ENCODE measurements at regions not wholly inside any gene's neighbourhood (a gene's known extent, or its start where the extent isn't known, plus 50 kb on each side); places are given as distances from the start of the nearest gene placed in this dataset.

DNA sequence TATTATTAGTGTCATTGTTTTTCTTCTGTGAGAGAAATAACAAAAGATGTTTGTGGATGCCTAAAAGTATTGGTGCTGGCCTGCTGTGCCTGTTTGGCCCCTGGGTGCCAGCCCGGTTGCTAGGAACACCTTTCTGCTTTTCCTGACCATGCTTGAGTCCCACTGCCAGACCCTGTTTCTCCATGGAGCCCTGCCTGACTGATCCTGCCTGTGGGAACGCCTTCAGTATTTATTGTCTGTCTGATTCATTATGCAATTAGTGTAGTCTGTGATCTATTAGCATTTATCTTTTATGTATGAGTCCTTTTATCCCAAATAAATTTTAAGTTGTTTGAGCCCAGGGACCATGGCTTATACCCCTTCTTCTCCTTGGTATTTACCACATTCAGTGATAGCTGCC lies 98.6 kb upstream of the MPPED2 start:
- H3K9me3 Mint-ChIP-seq, result peaks cover 0 to 23% (median 7%) of the 10 kb centered on the region in 7 donors
- Histone ChIP-seq H3K4me1 (ENCODE audit: control insufficient read depth, insufficient read depth, low read length, poor library complexity, severe bottlenecking) (no peaks in the 10 kb centered on the region), H3K4me3 (ENCODE audit: low read depth, low read length) (no peak overlapping the region), H3K27me3 (ENCODE audit: control insufficient read depth, insufficient read depth, low read length) (no peaks in the 10 kb centered on the region), H3K9me3 (ENCODE audit: control insufficient read depth in 2 of 2, low read length in 2 of 2) (no peaks in the 10 kb centered on the region), H3K36me3 (ENCODE audit: control insufficient read depth, insufficient read depth, low read length) (no peaks in the 10 kb centered on the region), H3K27ac (ENCODE audit: insufficient read depth, low read length, poor library complexity, severe bottlenecking) (no peak overlapping the region)
- no peak overlapping the region for H3K4me3 Mint-ChIP-seq
- no peak overlapping the region for H3K27ac Mint-ChIP-seq
- ATAC-seq (ENCODE audit: low read depth in 2 of 2) (no peak), DNase-seq (no peak)
- no peaks in the 10 kb centered on the region for H3K27me3 Mint-ChIP-seq
- no peaks in the 10 kb centered on the region for H3K4me1 Mint-ChIP-seq
- no peaks in the 10 kb centered on the region for H3K36me3 Mint-ChIP-seq

DNA sequence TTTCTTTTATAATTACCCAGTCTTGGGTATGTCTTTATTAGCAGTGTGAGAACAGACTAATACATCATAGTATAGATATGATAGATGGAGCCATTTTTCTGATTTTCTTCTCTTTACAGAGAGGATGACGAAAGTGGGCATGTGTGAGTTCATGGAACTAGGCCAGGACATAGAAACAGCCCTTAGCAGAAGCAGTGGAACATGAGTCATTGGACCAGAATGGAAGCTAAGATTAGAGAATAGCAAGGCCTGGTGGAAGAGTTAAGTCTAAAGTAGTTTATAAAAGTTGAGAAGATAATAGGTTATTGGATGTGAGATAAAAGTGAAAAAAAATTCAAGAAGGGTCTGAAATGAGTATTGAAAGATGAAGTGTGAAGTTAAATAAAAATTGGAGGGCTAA lies 97.0 kb upstream of the MPPED2 start:
- Mint-ChIP-seq H3K27ac (no peak overlapping the region), H3K27me3 (no peaks in the 10 kb centered on the region), H3K4me3 (peak overlapping the region in 1 of 4 donors; percentile 40), H3K9me3 (peaks cover 0 to 13% (median 4%) of the 10 kb centered on the region in 7 donors), H3K36me3 (no peaks in the 10 kb centered on the region), H3K4me1 (no peaks in the 10 kb centered on the region)
- H3K9me3 ChIP-seq (ENCODE audit: control insufficient read depth in 2 of 2, low read length in 2 of 2), result no peaks in the 10 kb centered on the region
- no peak overlapping the region for H3K27ac ChIP-seq (ENCODE audit: insufficient read depth, low read length, poor library complexity, severe bottlenecking)
- H3K36me3 ChIP-seq (ENCODE audit: control insufficient read depth, insufficient read depth, low read length), result no peaks in the 10 kb centered on the region
- no peak overlapping the region for H3K4me3 ChIP-seq (ENCODE audit: low read depth, low read length)
- no peak for ATAC-seq (ENCODE audit: low read depth in 2 of 2)
- no peak for DNase-seq
- no peaks in the 10 kb centered on the region for H3K27me3 ChIP-seq (ENCODE audit: control insufficient read depth, insufficient read depth, low read length)
- no peaks in the 10 kb centered on the region for H3K4me1 ChIP-seq (ENCODE audit: control insufficient read depth, insufficient read depth, low read length, poor library complexity, severe bottlenecking)

DNA sequence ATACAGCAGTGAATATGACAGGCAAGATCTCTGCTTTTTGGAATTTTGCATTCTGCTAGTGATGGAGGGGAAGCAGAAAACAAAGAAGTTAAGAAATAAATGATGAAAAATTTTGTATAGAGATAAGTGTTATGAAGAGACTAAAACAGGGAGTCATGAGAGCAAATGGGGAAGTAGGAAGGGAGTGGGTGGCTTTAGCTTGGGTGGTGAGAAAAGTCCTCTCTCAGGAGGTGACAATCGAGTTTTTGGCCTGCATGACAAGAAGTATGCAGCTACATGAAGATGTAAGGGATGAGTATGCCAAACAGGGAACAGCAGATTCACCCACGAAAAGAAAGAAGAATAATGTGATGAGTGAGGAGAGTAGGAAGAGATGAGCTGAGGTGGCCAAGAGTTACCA lies 80.7 kb upstream of the MPPED2 start:
- no peaks in the 10 kb centered on the region for H3K36me3 Mint-ChIP-seq
- Histone ChIP-seq H3K4me3 (ENCODE audit: low read depth, low read length) (no peak overlapping the region), H3K27me3 (ENCODE audit: control insufficient read depth, insufficient read depth, low read length) (no peaks in the 10 kb centered on the region), H3K27ac (ENCODE audit: insufficient read depth, low read length, poor library complexity, severe bottlenecking) (no peak overlapping the region), H3K36me3 (ENCODE audit: control insufficient read depth, insufficient read depth, low read length) (no peaks in the 10 kb centered on the region), H3K9me3 (ENCODE audit: control insufficient read depth in 2 of 2, low read length in 2 of 2) (no peaks in the 10 kb centered on the region), H3K4me1 (ENCODE audit: control insufficient read depth, insufficient read depth, low read length, poor library complexity, severe bottlenecking) (no peaks in the 10 kb centered on the region)
- H3K27ac Mint-ChIP-seq, result no peak overlapping the region
- DNase-seq (no peak), ATAC-seq (ENCODE audit: low read depth in 2 of 2) (no peak)
- no peak overlapping the region for H3K4me3 Mint-ChIP-seq
- peaks cover 0 to 18% (median 2%) of the 10 kb centered on the region in 7 donors for H3K9me3 Mint-ChIP-seq
- H3K27me3 Mint-ChIP-seq, result no peaks in the 10 kb centered on the region
- H3K4me1 Mint-ChIP-seq, result no peaks in the 10 kb centered on the region

GRCh38 chr11:30665067-30665466 lies 78.9 kb upstream of the MPPED2 start:
- H3K4me3 Mint-ChIP-seq, result no peak overlapping the region
- H3K27me3 Mint-ChIP-seq, result no peaks in the 10 kb centered on the region

GRCh38 chr11:30653606-30654005 lies 67.5 kb upstream of the MPPED2 start:
- Mint-ChIP-seq H3K4me1 (no peaks in the 10 kb centered on the region), H3K9me3 (peaks cover 0 to 5% (median 4%) of the 10 kb centered on the region in 7 donors), H3K36me3 (no peaks in the 10 kb centered on the region), H3K27ac (no peak overlapping the region), H3K4me3 (no peak overlapping the region), H3K27me3 (no peaks in the 10 kb centered on the region)
- DNase-seq, result no peak
- no peak overlapping the region for H3K27ac ChIP-seq (ENCODE audit: insufficient read depth, low read length, poor library complexity, severe bottlenecking)
- H3K36me3 ChIP-seq (ENCODE audit: control insufficient read depth, insufficient read depth, low read length), result no peaks in the 10 kb centered on the region
- ATAC-seq (ENCODE audit: low read depth in 2 of 2), result no peak
- no peak overlapping the region for H3K4me3 ChIP-seq (ENCODE audit: low read depth, low read length)
- H3K9me3 ChIP-seq (ENCODE audit: control insufficient read depth in 2 of 2, low read length in 2 of 2), result no peaks in the 10 kb centered on the region
- no peaks in the 10 kb centered on the region for H3K27me3 ChIP-seq (ENCODE audit: control insufficient read depth, insufficient read depth, low read length)
- no peaks in the 10 kb centered on the region for H3K4me1 ChIP-seq (ENCODE audit: control insufficient read depth, insufficient read depth, low read length, poor library complexity, severe bottlenecking)

More at GRCh38 chr11:30665067-30665466, 78.9 kb upstream of the MPPED2 start:
- H3K4me1 ChIP-seq (ENCODE audit: control insufficient read depth, insufficient read depth, low read length, poor library complexity, severe bottlenecking), result no peaks in the 10 kb centered on the region
- no peak for ATAC-seq (ENCODE audit: low read depth in 2 of 2)
- no peaks in the 10 kb centered on the region for H3K4me1 Mint-ChIP-seq
- no peak for DNase-seq
- H3K27ac ChIP-seq (ENCODE audit: insufficient read depth, low read length, poor library complexity, severe bottlenecking), result no peak overlapping the region
- no peaks in the 10 kb centered on the region for H3K27me3 ChIP-seq (ENCODE audit: control insufficient read depth, insufficient read depth, low read length)
- no peaks in the 10 kb centered on the region for H3K36me3 Mint-ChIP-seq
- no peak overlapping the region for H3K27ac Mint-ChIP-seq
- peaks cover 0 to 18% (median 4%) of the 10 kb centered on the region in 7 donors for H3K9me3 Mint-ChIP-seq
- H3K4me3 ChIP-seq (ENCODE audit: low read depth, low read length), result no peak overlapping the region
- no peaks in the 10 kb centered on the region for H3K9me3 ChIP-seq (ENCODE audit: control insufficient read depth in 2 of 2, low read length in 2 of 2)
- H3K36me3 ChIP-seq (ENCODE audit: control insufficient read depth, insufficient read depth, low read length), result no peaks in the 10 kb centered on the region

- Mint-ChIP-seq H3K36me3 (no peaks in the 10 kb centered on the region), H3K4me3 (no peak overlapping the region)
Measured at GRCh38 chr11:30652801-30653200, 66.6 kb upstream of the MPPED2 start.

DNA sequence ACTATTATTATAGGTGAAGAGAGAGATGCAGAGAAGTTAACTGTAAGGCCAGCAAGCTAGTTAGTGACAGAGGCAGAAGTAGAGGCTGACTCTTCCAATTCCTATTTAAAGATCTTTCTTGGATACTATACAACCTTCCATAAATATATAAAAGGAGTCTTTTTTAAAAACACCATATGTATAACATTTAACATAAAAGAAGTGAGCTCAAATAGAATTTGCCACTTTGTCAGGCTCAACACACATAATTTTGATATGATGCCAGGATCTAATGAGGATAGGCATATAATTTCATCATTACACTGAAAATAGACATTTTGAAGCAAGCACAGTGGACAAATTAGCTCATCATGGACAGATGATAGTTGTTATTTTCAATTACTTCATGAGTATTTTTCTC lies 64.1 kb upstream of the MPPED2 start:
- no peaks in the 10 kb centered on the region for H3K4me1 Mint-ChIP-seq
- no peaks in the 10 kb centered on the region for H3K36me3 ChIP-seq (ENCODE audit: control insufficient read depth, insufficient read depth, low read length)
- no peaks in the 10 kb centered on the region for H3K27me3 Mint-ChIP-seq
- H3K4me1 ChIP-seq (ENCODE audit: control insufficient read depth, insufficient read depth, low read length, poor library complexity, severe bottlenecking), result no peaks in the 10 kb centered on the region
- H3K27ac Mint-ChIP-seq, result no peak overlapping the region
- peaks cover 0 to 9% (median 3%) of the 10 kb centered on the region in 7 donors for H3K9me3 Mint-ChIP-seq
- H3K36me3 Mint-ChIP-seq, result no peaks in the 10 kb centered on the region
- no peaks in the 10 kb centered on the region for H3K9me3 ChIP-seq (ENCODE audit: control insufficient read depth in 2 of 2, low read length in 2 of 2)
- H3K27ac ChIP-seq (ENCODE audit: insufficient read depth, low read length, poor library complexity, severe bottlenecking), result no peak overlapping the region
- H3K4me3 Mint-ChIP-seq, result no peak overlapping the region
- no peak for ATAC-seq (ENCODE audit: low read depth in 2 of 2)
- no peak for DNase-seq
- H3K27me3 ChIP-seq (ENCODE audit: control insufficient read depth, insufficient read depth, low read length), result no peaks in the 10 kb centered on the region
- no peak overlapping the region for H3K4me3 ChIP-seq (ENCODE audit: low read depth, low read length)

More at GRCh38 chr11:30652801-30653200, 66.6 kb upstream of the MPPED2 start:
- ATAC-seq (ENCODE audit: low read depth in 2 of 2), result no peak
- Histone ChIP-seq H3K9me3 (ENCODE audit: control insufficient read depth in 2 of 2, low read length in 2 of 2) (no peaks in the 10 kb centered on the region), H3K4me1 (ENCODE audit: control insufficient read depth, insufficient read depth, low read length, poor library complexity, severe bottlenecking) (no peaks in the 10 kb centered on the region), H3K4me3 (ENCODE audit: low read depth, low read length) (no peak overlapping the region), H3K36me3 (ENCODE audit: control insufficient read depth, insufficient read depth, low read length) (no peaks in the 10 kb centered on the region), H3K27ac (ENCODE audit: insufficient read depth, low read length, poor library complexity, severe bottlenecking) (no peak overlapping the region), H3K27me3 (ENCODE audit: control insufficient read depth, insufficient read depth, low read length) (no peaks in the 10 kb centered on the region)
- no peak overlapping the region for H3K27ac Mint-ChIP-seq
- DNase-seq, result no peak
- H3K9me3 Mint-ChIP-seq, result peaks cover 0 to 5% (median 4%) of the 10 kb centered on the region in 7 donors
- H3K27me3 Mint-ChIP-seq, result no peaks in the 10 kb centered on the region
- H3K4me1 Mint-ChIP-seq, result no peaks in the 10 kb centered on the region
